ENCODE measurements at regions not wholly inside any gene's neighbourhood (a gene's known extent, or its start where the extent isn't known, plus 50 kb on each side); places are given as distances from the start of the nearest gene placed in this dataset.

- TF ChIP-seq SOX6 (IDR thresholded peaks at IDR 0.05): no peak
- TF ChIP-seq SOX6 (CRISPR knock-in tag; IDR thresholded peaks at IDR 0.05): no peak
- TF ChIP-seq, protein P1, sequence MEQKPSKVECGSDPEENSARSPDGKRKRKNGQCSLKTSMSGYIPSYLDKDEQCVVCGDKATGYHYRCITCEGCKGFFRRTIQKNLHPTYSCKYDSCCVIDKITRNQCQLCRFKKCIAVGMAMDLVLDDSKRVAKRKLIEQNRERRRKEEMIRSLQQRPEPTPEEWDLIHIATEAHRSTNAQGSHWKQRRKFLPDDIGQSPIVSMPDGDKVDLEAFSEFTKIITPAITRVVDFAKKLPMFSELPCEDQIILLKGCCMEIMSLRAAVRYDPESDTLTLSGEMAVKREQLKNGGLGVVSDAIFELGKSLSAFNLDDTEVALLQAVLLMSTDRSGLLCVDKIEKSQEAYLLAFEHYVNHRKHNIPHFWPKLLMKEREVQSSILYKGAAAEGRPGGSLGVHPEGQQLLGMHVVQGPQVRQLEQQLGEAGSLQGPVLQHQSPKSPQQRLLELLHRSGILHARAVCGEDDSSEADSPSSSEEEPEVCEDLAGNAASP (CRISPR knock-in tag; IDR thresholded peaks at IDR 0.05; ENCODE audit: borderline replicate concordance): no peak
Measured at GRCh38 chr4:58688568-58688967, 1578.4 kb upstream of the IGFBP7 start (continued).

DNA sequence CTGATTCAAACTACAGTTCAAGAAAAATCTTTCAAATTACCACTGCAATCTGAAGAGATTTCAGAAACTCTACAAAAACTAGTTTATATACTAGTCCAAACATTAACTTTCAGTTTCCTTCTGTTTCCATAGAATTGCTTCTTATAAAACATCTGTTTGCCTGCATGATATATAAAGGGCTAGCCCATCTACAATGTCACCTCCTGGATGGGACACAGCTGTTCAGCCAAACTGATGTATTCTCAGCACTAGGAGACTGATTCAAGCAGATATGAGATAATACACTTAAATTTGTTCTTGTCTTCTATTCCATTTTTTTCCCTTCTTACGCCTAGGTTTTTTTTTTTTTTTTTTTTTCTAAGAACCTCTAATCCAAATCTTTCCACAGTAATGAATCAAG, 1569.7 kb upstream of the IGFBP7 start:
- Histone ChIP-seq H3K4me3 (replicated peaks in 1 of 3; ENCODE audit: insufficient read depth in 1 of 3, low read depth in 2 of 3, low read length in 3 of 3) (no peak overlapping the region), H2AFZ (ENCODE audit: low read length) (no peak overlapping the region), H3K4me2 (ENCODE audit: low read depth, low read length) (no peak overlapping the region), H3K9ac (ENCODE audit: insufficient read depth, low read depth, low read length) (no peak overlapping the region), H3K36me3 (replicated peaks in 1 of 2; ENCODE audit: control insufficient read depth in 1 of 2, insufficient read depth in 2 of 2, low read length in 2 of 2) (no peaks in the 10 kb centered on the region), H3K27ac (ENCODE audit: extremely low read length, insufficient read depth, low read length) (no peak overlapping the region), H3K4me1 (ENCODE audit: insufficient read depth, low read length) (no peaks in the 10 kb centered on the region), H3K9me3 (ENCODE audit: low read length) (peaks cover 45% of the 10 kb centered on the region), H4K20me1 (ENCODE audit: insufficient read depth, low read length) (no peaks in the 10 kb centered on the region), H3K79me2 (ENCODE audit: insufficient read depth, low read length) (no peaks in the 10 kb centered on the region), H3K27me3 (ENCODE audit: control insufficient read depth in 1 of 2, insufficient read depth in 2 of 2, low read length in 2 of 2) (no peaks in the 10 kb centered on the region; a peak in 1 of 5 replicates)
- no peak for DNase-seq (ENCODE audit: low spot score)
- ChIA-PET CTCF (ENCODE audit: low intra/inter-chr PET ratio, low total read pairs) (no interaction called here), POLR2A (no interaction called here)
- 0% methylated on average over 1 of the region's 1 CpG for WGBS (ENCODE audit: low lambda C conversion rate)
- intact Hi-C loops (cut with micrococcal nuclease; ENCODE audit: unreplicated experiment): no loop called here
- in situ Hi-C loops (cut with HindIII; ENCODE audit: extremely low pct_ligation_motif_present, low pct_unique_long_range_greater_than_20kb): no loop called here
- no peak for ATAC-seq
- no TSS peak for BruUV-seq (replicated peaks)
- FAIRE-seq: no peak
- TF ChIP-seq, protein P2, sequence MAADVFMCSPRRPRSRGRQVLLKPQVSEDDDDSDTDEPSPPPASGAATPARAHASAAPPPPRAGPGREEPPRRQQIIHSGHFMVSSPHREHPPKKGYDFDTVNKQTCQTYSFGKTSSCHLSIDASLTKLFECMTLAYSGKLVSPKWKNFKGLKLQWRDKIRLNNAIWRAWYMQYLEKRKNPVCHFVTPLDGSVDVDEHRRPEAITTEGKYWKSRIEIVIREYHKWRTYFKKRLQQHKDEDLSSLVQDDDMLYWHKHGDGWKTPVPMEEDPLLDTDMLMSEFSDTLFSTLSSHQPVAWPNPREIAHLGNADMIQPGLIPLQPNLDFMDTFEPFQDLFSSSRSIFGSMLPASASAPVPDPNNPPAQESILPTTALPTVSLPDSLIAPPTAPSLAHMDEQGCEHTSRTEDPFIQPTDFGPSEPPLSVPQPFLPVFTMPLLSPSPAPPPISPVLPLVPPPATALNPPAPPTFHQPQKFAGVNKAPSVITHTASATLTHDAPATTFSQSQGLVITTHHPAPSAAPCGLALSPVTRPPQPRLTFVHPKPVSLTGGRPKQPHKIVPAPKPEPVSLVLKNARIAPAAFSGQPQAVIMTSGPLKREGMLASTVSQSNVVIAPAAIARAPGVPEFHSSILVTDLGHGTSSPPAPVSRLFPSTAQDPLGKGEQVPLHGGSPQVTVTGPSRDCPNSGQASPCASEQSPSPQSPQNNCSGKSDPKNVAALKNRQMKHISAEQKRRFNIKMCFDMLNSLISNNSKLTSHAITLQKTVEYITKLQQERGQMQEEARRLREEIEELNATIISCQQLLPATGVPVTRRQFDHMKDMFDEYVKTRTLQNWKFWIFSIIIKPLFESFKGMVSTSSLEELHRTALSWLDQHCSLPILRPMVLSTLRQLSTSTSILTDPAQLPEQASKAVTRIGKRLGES (CRISPR knock-in tag; IDR thresholded peaks at IDR 0.05; ENCODE audit: borderline replicate concordance): no peak
- no peak for TF ChIP-seq ZNF775 (CRISPR knock-in tag; IDR thresholded peaks at IDR 0.05; ENCODE audit: borderline replicate concordance)
- TF ChIP-seq NR2F1 (CRISPR knock-in tag; IDR thresholded peaks at IDR 0.05): no peak
- no peak for TF ChIP-seq ZNF274 (CRISPR knock-in tag; IDR thresholded peaks at IDR 0.05)
- no peak for TF ChIP-seq ZNF816 (CRISPR knock-in tag; IDR thresholded peaks at IDR 0.05; ENCODE audit: borderline replicate concordance)
- TF ChIP-seq SRSF9 (IDR thresholded peaks at IDR 0.05; ENCODE audit: borderline replicate concordance, insufficient read depth, low read depth, low read length, poor library complexity, severe bottlenecking): no peak
- no peak for TF ChIP-seq ZNF7 (CRISPR knock-in tag; IDR thresholded peaks at IDR 0.05)
- TF ChIP-seq, protein P3, sequence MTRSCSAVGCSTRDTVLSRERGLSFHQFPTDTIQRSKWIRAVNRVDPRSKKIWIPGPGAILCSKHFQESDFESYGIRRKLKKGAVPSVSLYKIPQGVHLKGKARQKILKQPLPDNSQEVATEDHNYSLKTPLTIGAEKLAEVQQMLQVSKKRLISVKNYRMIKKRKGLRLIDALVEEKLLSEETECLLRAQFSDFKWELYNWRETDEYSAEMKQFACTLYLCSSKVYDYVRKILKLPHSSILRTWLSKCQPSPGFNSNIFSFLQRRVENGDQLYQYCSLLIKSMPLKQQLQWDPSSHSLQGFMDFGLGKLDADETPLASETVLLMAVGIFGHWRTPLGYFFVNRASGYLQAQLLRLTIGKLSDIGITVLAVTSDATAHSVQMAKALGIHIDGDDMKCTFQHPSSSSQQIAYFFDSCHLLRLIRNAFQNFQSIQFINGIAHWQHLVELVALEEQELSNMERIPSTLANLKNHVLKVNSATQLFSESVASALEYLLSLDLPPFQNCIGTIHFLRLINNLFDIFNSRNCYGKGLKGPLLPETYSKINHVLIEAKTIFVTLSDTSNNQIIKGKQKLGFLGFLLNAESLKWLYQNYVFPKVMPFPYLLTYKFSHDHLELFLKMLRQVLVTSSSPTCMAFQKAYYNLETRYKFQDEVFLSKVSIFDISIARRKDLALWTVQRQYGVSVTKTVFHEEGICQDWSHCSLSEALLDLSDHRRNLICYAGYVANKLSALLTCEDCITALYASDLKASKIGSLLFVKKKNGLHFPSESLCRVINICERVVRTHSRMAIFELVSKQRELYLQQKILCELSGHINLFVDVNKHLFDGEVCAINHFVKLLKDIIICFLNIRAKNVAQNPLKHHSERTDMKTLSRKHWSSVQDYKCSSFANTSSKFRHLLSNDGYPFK (CRISPR knock-in tag; IDR thresholded peaks at IDR 0.05; ENCODE audit: borderline replicate concordance): no peak
- TF ChIP-seq CBX1 (IDR thresholded peaks at IDR 0.05; ENCODE audit: low read depth): no peak
- no peak for TF ChIP-seq ZNF12 (CRISPR knock-in tag; IDR thresholded peaks at IDR 0.05)
- TF ChIP-seq CBFB (CRISPR knock-in tag; IDR thresholded peaks at IDR 0.05): no peak
- no peak for TF ChIP-seq MED13 (CRISPR knock-in tag; IDR thresholded peaks at IDR 0.05)
- no peak for TF ChIP-seq ZFP36L2 (CRISPR knock-in tag; IDR thresholded peaks at IDR 0.05)
- TF ChIP-seq ZEB1 (IDR thresholded peaks at IDR 0.05; ENCODE audit: insufficient replicate concordance, low read depth): no peak

Data from HepG2 (cell line).